ENCODE measurements at regions not wholly inside any gene's neighbourhood (a gene's known extent, or its start where the extent isn't known, plus 50 kb on each side); places are given as distances from the start of the nearest gene placed in this dataset.
"Not testable (repeated sequence)": the region's sequence is repeated elsewhere in the genome, so short reads cannot be mapped to it uniquely, and the experiment has no call there.

DNA sequence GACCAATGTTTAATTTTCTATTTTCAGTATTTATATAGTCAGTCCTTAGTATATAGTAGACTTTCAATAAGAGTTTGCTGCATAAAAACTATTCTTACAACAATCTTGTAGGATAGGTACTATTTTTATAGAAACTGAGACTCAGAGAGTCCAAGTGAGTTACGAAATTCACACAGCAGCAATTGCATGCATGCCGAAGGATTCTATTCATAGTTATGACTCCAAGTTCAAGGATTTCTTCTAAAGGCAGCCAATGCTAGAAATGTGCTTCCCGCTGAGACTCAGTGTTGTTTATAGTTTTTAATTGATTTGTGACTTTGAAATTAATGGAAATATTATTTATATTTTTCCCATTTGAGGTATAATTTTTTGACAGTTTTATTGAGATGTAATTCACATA, 62.7 kb upstream of the CSNK1A1L start:
- DNase-seq, result no peak
- no peak for TF ChIP-seq CTCF (IDR thresholded peaks at IDR 0.05; ENCODE audit: low read depth, low read length, missing control alignments)
- Histone ChIP-seq H3K4me3 (ENCODE audit: low read depth, low read length) (no peak overlapping the region), H3K27ac (no peak overlapping the region), H3K27me3 (replicated peaks) (no peaks in the 10 kb centered on the region), H3K36me3 (replicated peaks) (no peaks in the 10 kb centered on the region)
- in situ Hi-C loops (cut with HindIII; ENCODE audit: low pct_ligation_motif_present, low sequenced_read_pairs), result no loop called here

GRCh38 chr13:37164635-37165034, 59.2 kb upstream of the CSNK1A1L start:
- Histone ChIP-seq H3K27me3 (replicated peaks) (no peaks in the 10 kb centered on the region), H3K36me3 (replicated peaks) (no peaks in the 10 kb centered on the region), H3K4me3 (ENCODE audit: low read depth, low read length) (no peak overlapping the region), H3K27ac (no peak overlapping the region)
- TF ChIP-seq CTCF (IDR thresholded peaks at IDR 0.05; ENCODE audit: low read depth, low read length, missing control alignments), result no peak
- in situ Hi-C loops (cut with HindIII; ENCODE audit: low pct_ligation_motif_present, low sequenced_read_pairs), result no loop called here
- no peak for DNase-seq

- no peak for TF ChIP-seq CTCF (IDR thresholded peaks at IDR 0.05; ENCODE audit: low read depth, low read length, missing control alignments)
- Histone ChIP-seq H3K4me3 (ENCODE audit: low read depth, low read length) (no peak overlapping the region), H3K36me3 (replicated peaks) (no peaks in the 10 kb centered on the region), H3K27ac (no peak overlapping the region), H3K27me3 (replicated peaks) (no peaks in the 10 kb centered on the region)
- DNase-seq, result no peak
- in situ Hi-C loops (cut with HindIII; ENCODE audit: low pct_ligation_motif_present, low sequenced_read_pairs), result no loop called here
These were observed 58.3 kb upstream of the CSNK1A1L start for GRCh38 chr13:37163641-37164265.

- TF ChIP-seq CTCF (IDR thresholded peaks at IDR 0.05; ENCODE audit: low read depth, low read length, missing control alignments), result no peak
- Histone ChIP-seq H3K27ac (no peak overlapping the region), H3K27me3 (replicated peaks) (no peaks in the 10 kb centered on the region), H3K36me3 (replicated peaks) (no peaks in the 10 kb centered on the region), H3K4me3 (ENCODE audit: low read depth, low read length) (no peak overlapping the region)
- DNase-seq, result no peak
- in situ Hi-C loops (cut with HindIII; ENCODE audit: low pct_ligation_motif_present, low sequenced_read_pairs), result no loop called here
These were observed 53.0 kb upstream of the CSNK1A1L start for GRCh38 chr13:37158481-37158880.

DNA sequence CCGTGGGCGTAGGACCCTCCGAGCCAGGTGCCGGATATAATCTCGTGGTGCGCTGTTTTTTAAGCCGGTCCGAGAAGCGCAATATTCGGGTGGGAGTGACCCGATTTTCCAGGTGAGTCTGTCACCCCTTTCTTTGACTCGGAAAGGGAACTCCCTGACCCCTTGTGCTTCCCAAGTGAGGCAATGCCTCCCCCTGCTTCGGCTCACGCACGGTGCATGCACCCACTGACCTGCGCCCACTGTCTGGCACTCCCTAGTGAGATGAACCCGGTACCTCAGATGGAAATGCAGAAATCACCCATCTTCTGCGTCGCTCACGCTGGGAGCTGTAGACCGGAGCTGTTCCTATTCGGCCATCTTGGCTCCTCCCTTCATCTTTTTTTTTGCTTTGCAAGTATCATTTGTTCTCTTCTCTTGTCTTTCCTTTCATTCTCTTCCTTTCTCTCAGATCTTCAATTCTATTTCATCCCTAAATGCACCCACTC, 50.2 kb upstream of the CSNK1A1L start:
- H3K27me3 ChIP-seq (replicated peaks); H3K4me3 ChIP-seq (ENCODE audit: low read depth, low read length); DNase-seq; H3K36me3 ChIP-seq (replicated peaks); in situ Hi-C loops (cut with HindIII; ENCODE audit: low pct_ligation_motif_present, low sequenced_read_pairs); H3K27ac ChIP-seq: not testable (repeated sequence)

Data from brain microvascular endothelial cell (primary cell).